SKM-1 treated with dmso at 0.1 percent for 144 hours (cell line): ENCODE measurements at regions not wholly inside any gene's neighbourhood (a gene's known extent, or its start where the extent isn't known, plus 50 kb on each side); places are given as distances from the start of the nearest gene placed in this dataset.

Experiments
- DNase-seq: peaks from one replicate; lab custom pipeline; 2025; ENCODE audit not compliant: unreplicated experiment; lab: John Stamatoyannopoulos, UW

GRCh38 chr11:92850296-92850826, 119.1 kb upstream of the MTNR1B start:
- DNase-seq, result no peak

GRCh38 chr11:92852229-92852628, 117.2 kb upstream of the MTNR1B start:
- DNase-seq, result no peak

GRCh38 chr11:92852946-92853345, 116.5 kb upstream of the MTNR1B start:
- no peak for DNase-seq

GRCh38 chr11:92854162-92854561, 115.3 kb upstream of the MTNR1B start:
- DNase-seq, result no peak

- DNase-seq, result no peak
Observed at GRCh38 chr11:92854952-92855351, 114.5 kb upstream of the MTNR1B start.

GRCh38 chr11:92855607-92856405, 113.6 kb upstream of the MTNR1B start:
- no peak for DNase-seq

GRCh38 chr11:92857407-92857806, 112.0 kb upstream of the MTNR1B start:
- no peak for DNase-seq

- no peak for DNase-seq
Observed at GRCh38 chr11:92859156-92859690, 110.2 kb upstream of the MTNR1B start.

GRCh38 chr11:92861634-92862033, 107.8 kb upstream of the MTNR1B start:
- no peak for DNase-seq

GRCh38 chr11:92865352-92865751, 104.1 kb upstream of the MTNR1B start:
- no peak for DNase-seq

- no peak for DNase-seq
Observed at GRCh38 chr11:92866679-92867282, 102.7 kb upstream of the MTNR1B start.

GRCh38 chr11:92867913-92868619, 101.4 kb upstream of the MTNR1B start:
- no peak for DNase-seq

GRCh38 chr11:92869716-92870115, 99.7 kb upstream of the MTNR1B start:
- no peak for DNase-seq

- DNase-seq, result no peak
Observed at GRCh38 chr11:92870196-92870832, 99.1 kb upstream of the MTNR1B start.

GRCh38 chr11:92873551-92873950, 95.9 kb upstream of the MTNR1B start:
- no peak for DNase-seq

- DNase-seq, result no peak
Observed at GRCh38 chr11:92875473-92875872, 94.0 kb upstream of the MTNR1B start.

- DNase-seq, result no peak
Observed at GRCh38 chr11:92879086-92879485, 90.4 kb upstream of the MTNR1B start.

- no peak for DNase-seq
Observed at GRCh38 chr11:92880381-92880780, 89.1 kb upstream of the MTNR1B start.

GRCh38 chr11:92881940-92882450, 87.5 kb upstream of the MTNR1B start:
- no peak for DNase-seq

GRCh38 chr11:92882828-92883611, 86.4 kb upstream of the MTNR1B start:
- DNase-seq, result no peak
